DND-41 (cell line): ENCODE measurements at regions not wholly inside any gene's neighbourhood (a gene's known extent, or its start where the extent isn't known, plus 50 kb on each side); places are given as distances from the start of the nearest gene placed in this dataset.

Source experiments
- EZH2 ChIP-seq: IDR thresholded peaks from 3 replicates; pipeline ENCODE4 v1.6.1; 2012; ENCODE audit warnings: borderline replicate concordance, low read depth, mild to moderate bottlenecking, moderate library complexity, low read length, inconsistent platforms; ENCODE audit not compliant: severe bottlenecking
- TF ChIP-seq, protein P1 (sequence below): IDR thresholded peaks from 2 replicates; pipeline ENCODE4 v1.5.1; 2012; ENCODE audit warnings: borderline replicate concordance, low read length, moderate library complexity, mild to moderate bottlenecking; ENCODE audit not compliant: poor library complexity, severe bottlenecking; ENCODE audit errors: extremely low read depth

DNA sequence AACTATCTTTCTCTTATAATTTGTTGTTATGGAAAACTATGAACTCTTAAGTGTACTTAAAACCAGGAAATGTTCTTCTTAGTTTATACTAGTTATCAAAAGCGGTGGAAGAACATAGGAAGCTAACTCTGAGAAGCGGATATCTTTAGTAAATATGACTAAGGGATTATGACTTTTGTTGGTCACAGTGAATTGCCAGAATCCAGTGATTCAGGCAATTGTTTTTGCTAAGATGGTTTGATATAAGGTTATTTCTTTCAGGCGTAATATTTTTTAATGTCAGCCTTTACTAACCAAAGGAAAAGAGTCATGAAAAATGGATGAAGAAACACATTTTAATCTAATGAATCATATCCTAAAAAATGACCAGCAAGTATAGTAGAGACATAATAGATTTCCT is 473.5 kb downstream of the FOXG1 start:
- TF ChIP-seq EZH2 = no peak
- TF ChIP-seq, protein P1, sequence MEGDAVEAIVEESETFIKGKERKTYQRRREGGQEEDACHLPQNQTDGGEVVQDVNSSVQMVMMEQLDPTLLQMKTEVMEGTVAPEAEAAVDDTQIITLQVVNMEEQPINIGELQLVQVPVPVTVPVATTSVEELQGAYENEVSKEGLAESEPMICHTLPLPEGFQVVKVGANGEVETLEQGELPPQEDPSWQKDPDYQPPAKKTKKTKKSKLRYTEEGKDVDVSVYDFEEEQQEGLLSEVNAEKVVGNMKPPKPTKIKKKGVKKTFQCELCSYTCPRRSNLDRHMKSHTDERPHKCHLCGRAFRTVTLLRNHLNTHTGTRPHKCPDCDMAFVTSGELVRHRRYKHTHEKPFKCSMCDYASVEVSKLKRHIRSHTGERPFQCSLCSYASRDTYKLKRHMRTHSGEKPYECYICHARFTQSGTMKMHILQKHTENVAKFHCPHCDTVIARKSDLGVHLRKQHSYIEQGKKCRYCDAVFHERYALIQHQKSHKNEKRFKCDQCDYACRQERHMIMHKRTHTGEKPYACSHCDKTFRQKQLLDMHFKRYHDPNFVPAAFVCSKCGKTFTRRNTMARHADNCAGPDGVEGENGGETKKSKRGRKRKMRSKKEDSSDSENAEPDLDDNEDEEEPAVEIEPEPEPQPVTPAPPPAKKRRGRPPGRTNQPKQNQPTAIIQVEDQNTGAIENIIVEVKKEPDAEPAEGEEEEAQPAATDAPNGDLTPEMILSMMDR = no peak
